ENCODE measurements at regions not wholly inside any gene's neighbourhood (a gene's known extent, or its start where the extent isn't known, plus 50 kb on each side); places are given as distances from the start of the nearest gene placed in this dataset.

GRCh38 chr6:165963750-165964149 lies 203.9 kb downstream of the TBXT start:
- no peaks in the 10 kb centered on the region for H3K9me3 ChIP-seq (ENCODE audit: low read depth)
- H3K4me1 ChIP-seq, result no peaks in the 10 kb centered on the region
- no peaks in the 10 kb centered on the region for H3K27me3 Mint-ChIP-seq (ENCODE audit: insufficient read depth, low read depth)
- no peak overlapping the region for H3K27ac Mint-ChIP-seq
- peaks cover 2% of the 10 kb centered on the region for H3K9me3 Mint-ChIP-seq
- H3K36me3 Mint-ChIP-seq, result no peaks in the 10 kb centered on the region
- no peak overlapping the region for H3K27ac ChIP-seq
- H3K79me2 ChIP-seq (ENCODE audit: low read depth), result no peaks in the 10 kb centered on the region
- DNase-seq (ENCODE audit: low spot score), result no peak
- no peaks in the 10 kb centered on the region for H4K20me1 ChIP-seq (ENCODE audit: low read depth)
- no peaks in the 10 kb centered on the region for H3K27me3 ChIP-seq
- H3K4me3 Mint-ChIP-seq, result no peak overlapping the region
- peaks cover 7% of the 10 kb centered on the region for H3K4me1 Mint-ChIP-seq
- no peak overlapping the region for H2AFZ ChIP-seq (replicated peaks)
- no peak for TF ChIP-seq EZH2 (IDR thresholded peaks at IDR 0.05)
- TF ChIP-seq, protein P1, sequence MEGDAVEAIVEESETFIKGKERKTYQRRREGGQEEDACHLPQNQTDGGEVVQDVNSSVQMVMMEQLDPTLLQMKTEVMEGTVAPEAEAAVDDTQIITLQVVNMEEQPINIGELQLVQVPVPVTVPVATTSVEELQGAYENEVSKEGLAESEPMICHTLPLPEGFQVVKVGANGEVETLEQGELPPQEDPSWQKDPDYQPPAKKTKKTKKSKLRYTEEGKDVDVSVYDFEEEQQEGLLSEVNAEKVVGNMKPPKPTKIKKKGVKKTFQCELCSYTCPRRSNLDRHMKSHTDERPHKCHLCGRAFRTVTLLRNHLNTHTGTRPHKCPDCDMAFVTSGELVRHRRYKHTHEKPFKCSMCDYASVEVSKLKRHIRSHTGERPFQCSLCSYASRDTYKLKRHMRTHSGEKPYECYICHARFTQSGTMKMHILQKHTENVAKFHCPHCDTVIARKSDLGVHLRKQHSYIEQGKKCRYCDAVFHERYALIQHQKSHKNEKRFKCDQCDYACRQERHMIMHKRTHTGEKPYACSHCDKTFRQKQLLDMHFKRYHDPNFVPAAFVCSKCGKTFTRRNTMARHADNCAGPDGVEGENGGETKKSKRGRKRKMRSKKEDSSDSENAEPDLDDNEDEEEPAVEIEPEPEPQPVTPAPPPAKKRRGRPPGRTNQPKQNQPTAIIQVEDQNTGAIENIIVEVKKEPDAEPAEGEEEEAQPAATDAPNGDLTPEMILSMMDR (IDR thresholded peaks at IDR 0.05), result no peak
- no peak for TF ChIP-seq EZH2phosphoT487 (IDR thresholded peaks at IDR 0.05)
- H3K36me3 ChIP-seq, result no peaks in the 10 kb centered on the region
- H3K4me2 ChIP-seq, result no peak overlapping the region
- H3K9ac ChIP-seq, result no peak overlapping the region
- no peaks in the 10 kb centered on the region for H3F3A ChIP-seq (ENCODE audit: low read depth)
- no peak overlapping the region for H3K4me3 ChIP-seq

- Mint-ChIP-seq H3K36me3 (no peaks in the 10 kb centered on the region), H3K9me3 (peaks cover 2% of the 10 kb centered on the region), H3K4me3 (no peak overlapping the region), H3K4me1 (peaks cover 7% of the 10 kb centered on the region), H3K27ac (no peak overlapping the region), H3K27me3 (ENCODE audit: insufficient read depth, low read depth) (no peaks in the 10 kb centered on the region)
- H3K79me2 ChIP-seq (ENCODE audit: low read depth), result no peaks in the 10 kb centered on the region
- no peak for DNase-seq (ENCODE audit: low spot score)
- no peaks in the 10 kb centered on the region for H3K4me1 ChIP-seq
- H3K36me3 ChIP-seq, result no peaks in the 10 kb centered on the region
- H3K27ac ChIP-seq, result no peak overlapping the region
- no peak overlapping the region for H3K4me2 ChIP-seq
- no peaks in the 10 kb centered on the region for H3F3A ChIP-seq (ENCODE audit: low read depth)
- H3K9ac ChIP-seq, result no peak overlapping the region
- H3K4me3 ChIP-seq, result no peak overlapping the region
- TF ChIP-seq EZH2phosphoT487 (IDR thresholded peaks at IDR 0.05), result no peak
- TF ChIP-seq, protein P1 (IDR thresholded peaks at IDR 0.05), result no peak
- TF ChIP-seq EZH2 (IDR thresholded peaks at IDR 0.05), result no peak
- H3K27me3 ChIP-seq, result no peaks in the 10 kb centered on the region
- no peaks in the 10 kb centered on the region for H4K20me1 ChIP-seq (ENCODE audit: low read depth)
- no peaks in the 10 kb centered on the region for H3K9me3 ChIP-seq (ENCODE audit: low read depth)
- H2AFZ ChIP-seq (replicated peaks), result no peak overlapping the region
These were observed 205.3 kb downstream of the TBXT start for GRCh38 chr6:165962366-165962765.

GRCh38 chr6:165961233-165961632 lies 206.4 kb downstream of the TBXT start:
- no peak overlapping the region for H3K27ac Mint-ChIP-seq
- H3K4me2 ChIP-seq, result no peak overlapping the region
- H3K4me1 Mint-ChIP-seq, result peaks cover 7% of the 10 kb centered on the region
- H3K9ac ChIP-seq, result no peak overlapping the region
- H3K4me3 Mint-ChIP-seq, result no peak overlapping the region
- no peaks in the 10 kb centered on the region for H3K79me2 ChIP-seq (ENCODE audit: low read depth)
- no peaks in the 10 kb centered on the region for H3K36me3 ChIP-seq
- no peaks in the 10 kb centered on the region for H3K4me1 ChIP-seq
- peaks cover 2% of the 10 kb centered on the region for H3K9me3 Mint-ChIP-seq
- no peak for TF ChIP-seq EZH2phosphoT487 (IDR thresholded peaks at IDR 0.05)
- TF ChIP-seq EZH2 (IDR thresholded peaks at IDR 0.05), result no peak
- TF ChIP-seq, protein P1 (IDR thresholded peaks at IDR 0.05), result no peak
- DNase-seq (ENCODE audit: low spot score), result peak; percentile 9
- no peaks in the 10 kb centered on the region for H4K20me1 ChIP-seq (ENCODE audit: low read depth)
- no peaks in the 10 kb centered on the region for H3K9me3 ChIP-seq (ENCODE audit: low read depth)
- no peak overlapping the region for H3K27ac ChIP-seq
- no peak overlapping the region for H2AFZ ChIP-seq (replicated peaks)
- no peaks in the 10 kb centered on the region for H3K27me3 ChIP-seq
- no peaks in the 10 kb centered on the region for H3F3A ChIP-seq (ENCODE audit: low read depth)
- no peak overlapping the region for H3K4me3 ChIP-seq
- H3K27me3 Mint-ChIP-seq (ENCODE audit: insufficient read depth, low read depth), result no peaks in the 10 kb centered on the region
- no peaks in the 10 kb centered on the region for H3K36me3 Mint-ChIP-seq
